GM19324 (cell line): ENCODE measurements at regions not wholly inside any gene's neighbourhood (a gene's known extent, or its start where the extent isn't known, plus 50 kb on each side); places are given as distances from the start of the nearest gene placed in this dataset.
"Not testable (repeated sequence)": the region's sequence is repeated elsewhere in the genome, so short reads cannot be mapped to it uniquely, and the experiment has no call there.

Experiments used
- ATAC-seq: cut with Tn5 transposase; IDR thresholded peaks from one replicate; pipeline ENCODE4 v1.9.1; 2021; ENCODE audit warnings: mild to moderate bottlenecking, moderate library complexity; ENCODE audit not compliant: unreplicated experiment, low FRiP score

- no peak for ATAC-seq
Observed at GRCh38 chr2:146701183-146701582, 1143.6 kb upstream of the ACVR2A start.

DNA sequence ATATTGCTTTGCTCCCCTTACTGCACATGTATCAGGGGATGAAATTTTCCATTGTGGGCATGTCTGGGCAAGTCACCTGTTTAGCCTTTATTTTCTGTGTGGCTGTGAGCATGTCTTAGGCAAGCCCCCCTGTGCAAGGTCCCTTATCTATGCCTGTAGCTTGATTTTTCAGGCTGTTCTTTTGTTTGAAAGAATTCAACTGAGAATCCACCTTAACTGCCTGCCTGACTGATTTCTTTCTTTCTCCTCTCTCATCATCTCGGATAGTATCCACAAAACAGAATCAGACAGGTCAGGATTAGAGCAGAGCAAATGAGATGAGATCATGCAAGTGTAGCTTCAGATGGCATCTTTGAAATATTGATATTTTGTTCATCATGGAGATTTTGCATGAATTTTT, 1147.5 kb upstream of the ACVR2A start:
- no peak for ATAC-seq

GRCh38 chr2:146696787-146697186, 1148.0 kb upstream of the ACVR2A start:
- not testable (repeated sequence) for ATAC-seq

DNA sequence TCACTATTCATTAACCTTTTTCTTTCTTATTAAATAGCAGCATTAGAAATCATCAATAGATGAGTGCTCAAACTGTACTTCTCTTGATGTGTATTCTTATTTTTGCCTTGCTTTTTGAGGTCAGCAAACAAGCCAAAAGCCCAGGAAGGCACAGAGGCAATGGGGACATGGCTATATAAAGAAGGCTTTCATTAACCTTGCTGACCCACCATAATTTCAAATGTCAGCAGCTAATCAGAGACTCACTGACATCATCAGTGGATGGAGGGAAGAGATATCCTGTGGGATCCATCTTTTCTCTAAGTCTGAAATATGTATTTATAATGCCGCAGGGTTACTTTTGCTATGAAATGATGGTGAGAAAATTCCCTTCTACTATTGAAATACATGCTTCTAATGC, 1162.8 kb upstream of the ACVR2A start:
- no peak for ATAC-seq

GRCh38 chr2:146678516-146678915, 1166.3 kb upstream of the ACVR2A start:
- ATAC-seq, result no peak

DNA sequence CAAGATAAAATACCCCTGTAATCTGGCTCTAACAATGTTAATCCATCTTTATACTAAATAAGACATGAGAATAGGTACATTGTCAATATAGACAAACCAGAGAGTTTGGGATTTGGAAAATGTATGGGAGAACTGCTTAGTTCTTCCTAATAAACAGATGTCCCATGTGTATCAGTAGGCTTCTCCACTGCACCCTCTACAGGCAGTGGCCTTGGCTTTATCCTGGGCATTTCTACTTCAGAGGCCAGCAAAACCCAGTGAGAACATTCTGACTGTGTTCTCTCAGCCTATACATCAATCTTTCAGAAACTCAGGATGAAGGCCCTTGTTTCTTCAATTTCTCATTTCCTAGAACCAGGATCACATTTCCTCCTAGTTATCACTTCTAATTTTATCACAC, 1167.5 kb upstream of the ACVR2A start:
- ATAC-seq, result no peak

DNA sequence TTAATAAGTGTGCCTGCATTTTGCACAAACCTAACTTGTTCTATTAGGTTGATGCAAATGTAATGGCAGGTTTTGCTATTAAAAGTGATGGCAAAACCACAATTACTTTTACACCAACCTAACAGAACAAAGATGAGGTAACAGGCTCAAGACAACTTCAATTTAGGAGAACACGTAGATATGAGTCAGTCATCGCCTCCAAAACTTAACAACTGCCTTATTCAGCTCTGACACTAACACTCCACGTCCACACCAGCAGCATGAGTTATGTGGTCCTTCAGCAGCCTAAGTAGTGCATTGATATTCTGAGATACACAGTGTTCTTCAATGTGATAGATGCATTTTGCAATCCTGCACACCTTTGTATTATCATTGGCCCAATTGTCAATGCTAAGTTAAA, 1175.1 kb upstream of the ACVR2A start:
- ATAC-seq, result no peak

GRCh38 chr2:146666340-146666739, 1178.5 kb upstream of the ACVR2A start:
- ATAC-seq, result no peak

DNA sequence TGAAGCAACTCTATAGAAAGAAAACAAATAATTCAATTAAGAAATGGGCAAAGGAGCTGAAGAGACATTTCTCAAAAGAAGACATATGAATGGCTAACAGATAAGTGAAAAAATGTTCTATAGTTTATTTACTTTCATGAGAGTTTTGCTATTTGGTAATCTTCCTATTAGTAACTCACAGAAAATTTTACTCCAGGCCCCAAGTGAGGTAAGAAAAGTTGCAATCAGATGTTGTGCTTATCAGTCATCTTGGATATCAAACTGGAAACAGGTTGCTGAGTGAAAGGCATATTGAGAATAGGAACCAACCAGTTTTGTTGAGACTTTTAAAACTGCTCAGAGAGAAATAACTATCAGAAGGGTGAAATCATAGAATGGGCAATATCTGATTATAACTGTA, 1179.0 kb upstream of the ACVR2A start:
- ATAC-seq, result no peak

GRCh38 chr2:146661473-146662096, 1183.2 kb upstream of the ACVR2A start:
- no peak for ATAC-seq

- ATAC-seq, result no peak
Observed at GRCh38 chr2:146659976-146660375, 1184.9 kb upstream of the ACVR2A start.

DNA sequence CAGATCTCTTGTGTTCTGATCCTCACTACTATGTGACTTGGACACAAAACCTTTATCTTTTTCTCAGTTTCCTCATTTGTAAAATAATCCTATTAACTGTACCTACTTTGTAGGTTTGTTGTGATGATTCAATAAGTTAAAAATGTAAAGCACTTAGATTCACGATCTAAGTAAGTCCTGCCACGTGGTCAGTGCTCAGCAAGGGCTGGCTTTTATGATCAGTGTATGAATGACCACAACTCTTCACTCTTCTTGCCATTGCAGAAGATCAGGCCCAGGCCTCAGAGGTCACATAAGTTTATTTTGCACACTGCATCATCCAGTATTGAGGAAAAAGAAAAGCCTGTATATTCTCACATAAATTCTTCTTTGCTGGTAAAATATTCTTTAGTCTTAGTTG, 1192.5 kb upstream of the ACVR2A start:
- ATAC-seq, result no peak

GRCh38 chr2:146651361-146651760, 1193.5 kb upstream of the ACVR2A start:
- no peak for ATAC-seq

GRCh38 chr2:146642066-146642465, 1202.8 kb upstream of the ACVR2A start:
- ATAC-seq, result no peak

GRCh38 chr2:146634230-146635097, 1210.4 kb upstream of the ACVR2A start:
- ATAC-seq, result no peak

DNA sequence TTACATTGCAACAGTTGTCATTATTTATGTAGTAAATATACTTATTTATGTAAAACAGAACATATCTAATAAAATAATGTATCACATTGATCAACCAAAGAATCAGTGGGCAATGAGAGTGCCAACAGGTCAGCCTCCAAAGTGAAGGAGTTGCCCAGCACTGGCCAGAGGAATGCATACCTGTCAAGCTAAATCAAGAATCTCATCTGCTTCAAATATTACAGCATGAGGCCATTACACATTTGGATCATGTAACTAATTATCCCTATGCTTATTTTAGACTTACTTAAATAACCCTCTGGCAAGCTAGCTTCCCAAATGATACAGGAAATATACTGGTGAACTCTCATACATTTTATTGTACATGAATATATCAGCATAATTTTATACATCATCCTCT, 1211.7 kb upstream of the ACVR2A start:
- ATAC-seq, result no peak

- no peak for ATAC-seq
Observed at GRCh38 chr2:146632707-146633106, 1212.1 kb upstream of the ACVR2A start.

GRCh38 chr2:146624430-146625160, 1220.2 kb upstream of the ACVR2A start:
- no peak for ATAC-seq

DNA sequence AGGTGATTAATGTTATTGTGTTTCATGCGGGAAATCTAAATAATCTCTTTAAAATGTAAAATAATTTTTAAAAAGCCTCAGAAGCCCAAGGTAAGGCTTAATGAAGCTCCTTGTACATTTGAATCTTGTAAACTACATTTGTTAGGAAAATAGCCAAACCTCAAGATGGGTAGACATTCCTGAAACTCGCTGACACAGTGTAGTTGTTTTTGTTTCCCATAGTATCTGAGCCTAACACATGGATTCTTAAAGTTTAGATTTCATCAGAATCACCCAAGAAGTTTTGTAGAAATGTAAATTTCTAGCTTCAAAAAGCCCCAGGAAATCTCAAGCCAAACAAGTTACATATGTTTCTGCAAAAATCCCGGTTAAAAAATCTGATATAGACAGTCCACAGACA, 1221.1 kb upstream of the ACVR2A start:
- no peak for ATAC-seq

DNA sequence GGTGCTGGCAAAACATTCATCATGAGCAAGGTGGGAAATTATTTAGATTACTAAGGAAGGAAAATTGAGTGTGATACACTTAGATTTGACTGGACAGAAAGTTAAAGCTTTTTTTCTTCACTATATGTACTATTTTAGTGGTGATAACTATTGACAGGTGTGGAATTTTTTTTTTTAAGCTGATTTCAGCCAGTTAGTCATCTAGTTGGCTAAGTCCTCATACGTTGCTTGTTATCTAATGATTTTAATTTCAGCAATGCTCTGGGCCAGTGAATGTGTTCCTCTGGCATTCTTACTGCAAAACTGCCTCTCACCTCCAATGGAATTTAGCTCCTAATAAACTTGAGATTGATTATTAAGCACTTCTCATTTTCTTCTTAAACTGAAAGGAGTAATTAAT, 1223.2 kb upstream of the ACVR2A start:
- no peak for ATAC-seq

- ATAC-seq, result no peak
Observed at GRCh38 chr2:146615778-146616177, 1229.1 kb upstream of the ACVR2A start.
